Middle frontal gyrus (tissue), 1 donor: ENCODE measurements at regions not wholly inside any gene's neighbourhood (a gene's known extent, or its start where the extent isn't known, plus 50 kb on each side); places are given as distances from the start of the nearest gene placed in this dataset.

Experiments
- DNase-seq: peaks from one replicate; pipeline ENCODE4 v3.0.0-alpha.2; 2015; ENCODE audit warnings: low spot score; ENCODE audit errors: extremely low spot score

DNA sequence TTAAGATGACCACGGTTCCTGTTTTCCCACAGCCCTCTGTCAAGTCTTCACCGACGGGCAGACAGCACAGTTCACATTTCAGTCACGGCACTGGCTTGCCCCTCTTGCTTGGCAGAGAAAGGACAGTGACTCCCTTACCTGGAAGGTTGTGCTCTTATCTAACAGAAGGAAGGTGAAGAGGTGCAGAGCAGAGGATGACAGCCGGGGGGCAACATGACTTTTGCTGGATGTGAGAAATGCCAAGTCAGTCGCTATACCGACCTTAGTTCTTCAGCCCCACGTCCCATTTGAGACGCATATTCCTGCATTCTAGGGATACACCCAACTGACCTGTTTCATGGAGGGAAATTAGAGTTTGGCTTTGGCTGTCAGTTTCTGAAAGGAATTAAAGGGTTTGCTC is 492.3 kb downstream of the NPIPA7 start:
- no peak for DNase-seq

DNA sequence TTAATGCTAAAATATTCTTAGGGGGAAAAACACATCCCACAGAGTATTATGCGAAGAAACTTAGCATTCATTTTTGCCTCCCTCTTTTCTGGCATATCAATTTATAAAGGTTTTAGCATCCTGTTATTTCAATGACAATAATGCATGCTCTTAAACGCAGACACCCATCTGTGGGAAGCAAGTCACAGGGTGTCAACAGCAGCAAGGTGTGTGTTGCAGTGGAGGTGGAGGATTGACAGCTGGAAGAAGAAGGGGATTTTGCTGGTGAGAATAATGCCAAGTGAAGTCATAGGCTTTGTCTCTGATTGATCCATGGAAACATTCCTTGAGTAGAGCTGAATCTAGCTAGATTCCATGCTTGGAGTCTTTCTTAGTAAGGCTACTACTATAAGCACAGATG is 498.1 kb downstream of the NPIPA7 start:
- no peak for DNase-seq

GRCh38 chr16:16879567-16880251 is 500.8 kb downstream of the NPIPA7 start:
- DNase-seq: no peak

GRCh38 chr16:16881814-16882213 is 502.9 kb downstream of the NPIPA7 start:
- DNase-seq: no peak

DNA sequence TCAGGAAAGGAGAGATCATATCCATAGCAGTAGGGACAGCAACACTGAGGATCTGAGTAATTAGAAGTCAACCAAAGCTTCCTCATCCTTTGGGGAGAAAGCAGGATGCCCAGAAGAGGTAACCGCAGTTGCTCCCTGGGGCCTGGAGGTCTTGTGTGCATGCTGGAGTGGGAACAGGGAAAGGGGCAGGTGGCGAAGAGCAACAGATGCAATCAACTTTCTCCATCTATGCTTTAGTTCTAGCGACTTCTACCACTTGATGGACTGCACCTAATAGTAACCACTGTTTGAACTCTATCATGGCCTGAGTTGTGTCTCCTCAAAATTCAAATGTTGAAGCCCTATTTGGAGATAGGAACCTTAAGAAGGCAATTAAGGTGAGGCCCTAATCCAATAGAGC is 503.8 kb downstream of the NPIPA7 start:
- DNase-seq: no peak

DNA sequence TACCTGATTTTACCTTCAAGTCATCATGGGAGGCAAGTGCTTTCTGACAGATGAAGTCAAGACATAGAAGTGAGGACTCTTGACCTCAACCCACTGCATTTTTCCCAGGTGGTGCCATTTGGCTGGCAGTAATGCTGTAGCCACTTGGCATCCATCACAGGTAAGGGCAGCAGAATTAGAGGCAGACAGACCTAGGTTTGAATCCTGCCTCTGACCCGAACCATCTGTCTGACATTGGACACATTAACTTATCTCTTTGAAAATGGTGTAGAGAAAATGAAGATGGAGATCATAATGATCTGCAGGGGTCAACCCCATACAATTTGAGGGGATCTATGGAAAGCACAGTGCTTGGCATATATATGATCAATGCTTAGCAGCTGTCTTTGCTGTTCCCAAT is 505.5 kb downstream of the NPIPA7 start:
- DNase-seq: no peak

- no peak for DNase-seq
Observed at GRCh38 chr16:16887193-16887592, 508.3 kb downstream of the NPIPA7 start.

GRCh38 chr16:16890964-16891363 is 512.0 kb downstream of the NPIPA7 start:
- DNase-seq: no peak

- DNase-seq: no peak
Observed at GRCh38 chr16:16904601-16905000, 525.7 kb downstream of the NPIPA7 start.

GRCh38 chr16:16905850-16906249 is 526.9 kb downstream of the NPIPA7 start:
- DNase-seq: no peak

DNA sequence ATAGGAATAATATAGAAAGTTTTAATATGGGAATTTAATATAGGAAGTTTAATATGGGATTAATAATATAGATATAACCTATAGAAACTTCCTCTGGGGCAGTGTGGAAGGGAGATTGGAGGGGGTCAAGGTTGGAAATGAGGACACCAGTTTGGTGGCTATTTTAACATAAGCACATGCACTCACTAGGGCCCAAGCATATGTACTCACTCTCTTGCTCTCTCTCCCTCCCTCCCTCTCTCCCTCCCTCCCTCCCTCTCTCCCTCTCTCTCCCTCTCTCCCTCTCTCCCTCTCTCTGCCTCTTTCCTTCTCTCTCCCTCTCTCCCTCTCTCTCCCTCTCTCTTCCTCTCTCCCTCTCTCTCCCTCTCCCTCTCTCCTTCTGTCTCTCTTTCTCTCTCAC is 528.1 kb downstream of the NPIPA7 start:
- no peak for DNase-seq

- no peak for DNase-seq
Observed at GRCh38 chr16:16908077-16908476, 529.1 kb downstream of the NPIPA7 start.

DNA sequence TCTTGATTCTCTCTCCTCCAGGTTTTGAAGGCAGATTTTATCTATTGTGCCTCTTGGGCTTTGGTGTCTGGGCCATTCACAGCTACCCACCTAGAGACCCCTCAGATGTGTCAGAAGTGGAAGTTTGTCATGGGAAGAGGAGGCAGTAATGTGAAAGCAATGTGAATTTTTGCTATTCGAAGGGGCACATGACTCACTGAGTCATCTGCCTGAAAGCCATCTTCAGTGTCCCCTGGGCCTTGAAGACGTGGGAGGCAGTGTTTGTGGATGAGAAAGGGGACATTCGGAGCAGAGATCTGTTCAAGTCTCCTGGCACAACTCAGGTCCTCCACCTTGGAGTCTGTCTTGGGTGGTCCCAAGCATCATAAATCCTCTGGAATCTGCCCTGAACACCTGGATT is 530.2 kb downstream of the NPIPA7 start:
- DNase-seq: no peak

- no peak for DNase-seq
Observed at GRCh38 chr16:16910666-16911065, 531.7 kb downstream of the NPIPA7 start.

GRCh38 chr16:16915771-16916170 is 536.8 kb downstream of the NPIPA7 start:
- DNase-seq: no peak

DNA sequence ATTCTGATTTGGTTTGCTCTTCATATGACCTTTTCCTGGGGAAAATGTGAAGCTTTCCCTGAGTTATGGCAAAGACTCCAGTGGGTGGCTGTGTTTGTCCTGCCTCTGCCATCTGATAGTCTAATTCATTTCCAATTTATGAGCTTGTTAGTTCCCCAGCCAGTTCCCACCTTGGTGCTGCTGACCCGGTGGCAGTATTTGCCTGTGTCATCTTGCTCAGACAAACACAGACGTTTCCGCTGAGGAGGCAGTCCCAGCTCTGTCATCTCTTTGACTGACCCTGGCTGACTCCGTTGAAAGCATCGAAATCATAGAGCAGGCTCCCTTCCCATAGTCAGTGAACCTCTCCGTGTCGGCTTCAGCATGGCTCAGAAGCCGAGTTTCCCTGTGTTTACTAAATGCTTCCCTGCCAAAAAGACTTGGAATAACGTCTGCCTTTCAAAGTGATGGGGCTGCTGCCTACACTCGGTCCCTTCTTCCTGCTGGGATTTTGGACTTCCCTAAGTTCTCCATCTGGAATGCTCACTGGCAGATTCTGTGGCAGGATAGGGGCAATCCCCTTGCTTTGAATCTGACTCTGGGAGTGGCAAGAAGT is 538.3 kb downstream of the NPIPA7 start:
- no peak for DNase-seq

- no peak for DNase-seq
Observed at GRCh38 chr16:16923479-16923878, 544.5 kb downstream of the NPIPA7 start.

DNA sequence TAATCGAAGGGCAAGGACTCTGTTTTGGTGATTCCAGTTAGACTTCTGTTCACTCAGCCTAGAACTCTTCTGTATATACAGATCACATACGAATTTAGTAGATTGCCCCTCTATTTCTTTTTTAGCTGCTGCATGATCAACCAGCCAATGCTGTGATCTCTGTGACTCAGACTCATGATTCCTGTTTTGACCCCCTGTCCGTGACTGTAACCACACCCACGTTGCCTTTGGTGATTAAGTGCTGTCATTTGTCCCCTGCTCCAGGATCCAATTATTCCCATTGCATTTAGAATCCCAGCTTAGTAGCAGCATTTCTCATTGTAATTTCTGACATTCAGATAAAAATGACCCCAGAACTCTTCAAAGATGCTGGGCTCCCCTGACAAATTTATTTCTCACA is 545.7 kb downstream of the NPIPA7 start:
- DNase-seq: no peak

DNA sequence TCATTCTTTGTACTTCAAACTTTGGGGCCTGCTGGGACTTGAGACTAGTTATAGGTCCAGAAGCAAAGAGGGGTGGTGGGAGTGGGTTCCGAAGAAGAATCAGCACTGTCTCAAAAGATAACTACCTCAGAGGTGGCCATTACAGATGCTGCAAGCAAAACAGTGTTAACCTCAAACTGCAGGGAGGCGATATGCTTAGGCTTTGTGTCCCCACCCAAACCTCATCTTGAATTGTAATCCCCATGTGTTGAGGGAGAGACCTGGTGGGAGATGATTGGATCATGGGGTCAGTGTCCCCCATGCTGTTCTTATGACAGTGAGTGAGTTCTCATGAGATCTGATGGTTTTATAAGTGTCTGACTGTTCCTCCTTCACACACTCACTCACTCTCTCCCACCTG is 545.3 kb downstream of the XYLT1 start:
- DNase-seq: no peak

GRCh38 chr16:16928532-16929109 is 542.1 kb downstream of the XYLT1 start:
- DNase-seq: no peak

DNA sequence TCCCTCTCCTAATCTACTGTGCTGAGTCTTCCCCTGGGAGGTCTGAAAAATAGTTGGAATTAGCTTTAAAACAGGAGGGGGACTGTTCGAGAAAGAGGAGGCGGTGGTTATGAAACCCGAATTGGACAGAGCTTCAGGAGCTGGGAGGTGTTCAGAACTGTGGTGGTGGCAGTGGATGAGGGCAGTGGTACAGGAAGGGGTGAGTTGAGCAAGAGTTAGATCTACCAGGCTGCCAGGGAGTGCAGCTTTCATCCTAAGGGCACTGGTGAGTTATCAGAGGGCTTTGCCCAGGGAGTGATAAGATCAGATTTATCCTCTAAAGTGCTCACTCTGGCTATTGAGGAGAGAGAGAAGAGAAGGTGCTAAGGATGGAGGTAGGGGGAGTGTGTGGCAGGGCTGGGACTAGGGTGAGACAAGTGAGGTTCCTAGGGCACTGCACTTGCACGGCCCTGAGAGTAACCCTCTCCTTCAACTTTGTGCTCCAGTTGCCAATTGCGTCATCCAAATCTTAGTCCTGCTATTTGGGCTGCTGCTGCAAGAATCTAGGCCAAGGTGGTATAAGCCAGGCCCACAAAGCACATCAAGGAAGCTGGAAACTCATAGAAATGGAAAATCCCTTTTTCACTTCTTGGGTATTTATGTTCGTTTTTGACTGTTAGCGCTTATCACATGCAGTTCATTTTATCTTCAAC is 540.3 kb downstream of the XYLT1 start:
- DNase-seq: no peak

GRCh38 chr16:16933861-16934260 is 536.9 kb downstream of the XYLT1 start:
- DNase-seq: no peak
